WTC11 (cell line): ENCODE measurements at regions not wholly inside any gene's neighbourhood (a gene's known extent, or its start where the extent isn't known, plus 50 kb on each side); places are given as distances from the start of the nearest gene placed in this dataset.

Experiments
- ATAC-seq: fragments of 200-7000 bp; cut with Tn5 transposase; 2 replicates; pipeline ENCODE4 v1.10.0; 2021; ENCODE audit warnings: mild to moderate bottlenecking, moderate library complexity
- CTCF ChIA-PET: fragments of 300-600 bp; sonication (Branson Sonifier 250); formaldehyde crosslinking; loops from one replicate; lab custom pipeline; 2021; ENCODE audit warnings: antibody characterized with exemption; lab: Charles Lee
- POLR2A ChIA-PET: fragments of 350-600 bp; sonication (Branson Sonifier 250); formaldehyde crosslinking; loops from one replicate; lab custom pipeline; 2021; ENCODE audit warnings: antibody characterized with exemption; lab: Charles Lee
- DNase-seq: peaks from one replicate; pipeline ENCODE4 v3.0.0; 2021; ENCODE audit warnings: low spot score
- H3K27ac Mint-ChIP-seq: 2 replicates; pipeline ENCODE4 v1.8.0; 2021; ENCODE audit warnings: mixed read lengths
- H3K27me3 Mint-ChIP-seq: 2 replicates; pipeline ENCODE4 v1.8.0; 2021; ENCODE audit warnings: low read depth, mild to moderate bottlenecking, moderate library complexity, mixed read lengths
- H3K36me3 Mint-ChIP-seq: 2 replicates; pipeline ENCODE4 v1.8.0; 2021; ENCODE audit warnings: mixed read lengths
- H3K4me1 Mint-ChIP-seq: 2 replicates; pipeline ENCODE4 v1.8.0; 2022; ENCODE audit warnings: mixed read lengths
- H3K4me3 Mint-ChIP-seq: 2 replicates; pipeline ENCODE4 v1.8.0; 2021; ENCODE audit warnings: mild to moderate bottlenecking, moderate library complexity, mixed read lengths
- H3K9me3 Mint-ChIP-seq: 2 replicates; pipeline ENCODE4 v1.8.0; 2021; ENCODE audit warnings: mixed read lengths
- ATF1 ChIP-seq: sonication (generic); formaldehyde crosslinking; IDR thresholded peaks from 2 replicates; pipeline ENCODE4 v1.8.1; 2023; ENCODE audit warnings: mild to moderate bottlenecking, moderate library complexity, missing genetic modification reagents
- CBFB ChIP-seq: sonication (generic); formaldehyde crosslinking; IDR thresholded peaks from 2 replicates; pipeline ENCODE4 v1.8.1; 2022; ENCODE audit warnings: mild to moderate bottlenecking, low read depth, missing genetic modification reagents
- E2F1 ChIP-seq: sonication (generic); formaldehyde crosslinking; IDR thresholded peaks from 2 replicates; pipeline ENCODE4 v1.8.0; 2022; ENCODE audit warnings: mild to moderate bottlenecking, missing genetic modification reagents
- EMX1 ChIP-seq: fragments of 250-450 bp; sonication (Bioruptor Pico); IDR thresholded peaks from 2 replicates; pipeline ENCODE4 v1.8.0; 2021; ENCODE audit warnings: mild to moderate bottlenecking
- FOXK1 ChIP-seq: sonication (generic); formaldehyde crosslinking; IDR thresholded peaks from 2 replicates; pipeline ENCODE4 v1.8.0; 2022; ENCODE audit warnings: mild to moderate bottlenecking, moderate library complexity, missing genetic modification reagents
- GABPB1 ChIP-seq: sonication (generic); formaldehyde crosslinking; IDR thresholded peaks from 2 replicates; pipeline ENCODE4 v1.8.1; 2023; ENCODE audit warnings: mild to moderate bottlenecking, missing genetic modification reagents
- HMGA2 ChIP-seq: fragments of 250-450 bp; sonication (Bioruptor Pico); IDR thresholded peaks from 2 replicates; pipeline ENCODE4 v1.4.0; 2021; ENCODE audit warnings: mild to moderate bottlenecking, moderate library complexity
- JAZF1 ChIP-seq: fragments of 250-450 bp; sonication (Bioruptor Pico); IDR thresholded peaks from 2 replicates; pipeline ENCODE4 v1.9.0; 2021; ENCODE audit warnings: moderate library complexity, mild to moderate bottlenecking, inconsistent platforms
- MAX ChIP-seq: sonication (generic); formaldehyde crosslinking; IDR thresholded peaks from 2 replicates; pipeline ENCODE4 v1.8.0; 2022; ENCODE audit warnings: mild to moderate bottlenecking, missing genetic modification reagents
- MYBL2 ChIP-seq: sonication (generic); formaldehyde crosslinking; IDR thresholded peaks from 2 replicates; pipeline ENCODE4 v1.8.1; 2023; ENCODE audit warnings: mild to moderate bottlenecking, moderate library complexity, missing genetic modification reagents
- NR1H2 ChIP-seq: sonication (generic); formaldehyde crosslinking; IDR thresholded peaks from 2 replicates; pipeline ENCODE4 v1.9.0; 2021; ENCODE audit warnings: mild to moderate bottlenecking, moderate library complexity, missing genetic modification reagents
- OVOL2 ChIP-seq: fragments of 250-450 bp; sonication (Bioruptor Pico); IDR thresholded peaks from 2 replicates; pipeline ENCODE4 v1.9.0; 2021; ENCODE audit warnings: mild to moderate bottlenecking, borderline replicate concordance
- SMAD3 ChIP-seq: sonication (generic); formaldehyde crosslinking; IDR thresholded peaks from 2 replicates; pipeline ENCODE4 v1.8.0; 2022; ENCODE audit warnings: missing genetic modification reagents, mild to moderate bottlenecking, borderline replicate concordance
- ZNF671 ChIP-seq: fragments of 250-450 bp; sonication (Bioruptor Pico); IDR thresholded peaks from 2 replicates; pipeline ENCODE4 v1.8.0; 2021; ENCODE audit warnings: mild to moderate bottlenecking
- TF ChIP-seq, protein P1 (sequence below): sonication (generic); formaldehyde crosslinking; IDR thresholded peaks from 2 replicates; pipeline ENCODE4 v1.8.1; 2023; ENCODE audit warnings: mild to moderate bottlenecking, moderate library complexity, missing genetic modification reagents
- TF ChIP-seq, protein P2 (sequence below): sonication (generic); formaldehyde crosslinking; IDR thresholded peaks from 2 replicates; pipeline ENCODE4 v1.8.0; 2022; ENCODE audit warnings: missing genetic modification reagents
- TF ChIP-seq, protein P3 (sequence below): sonication (generic); formaldehyde crosslinking; conservative IDR thresholded peaks from 2 replicates; pipeline ENCODE4 v1.8.1; 2022; ENCODE audit warnings: mild to moderate bottlenecking, missing genetic modification reagents

DNA sequence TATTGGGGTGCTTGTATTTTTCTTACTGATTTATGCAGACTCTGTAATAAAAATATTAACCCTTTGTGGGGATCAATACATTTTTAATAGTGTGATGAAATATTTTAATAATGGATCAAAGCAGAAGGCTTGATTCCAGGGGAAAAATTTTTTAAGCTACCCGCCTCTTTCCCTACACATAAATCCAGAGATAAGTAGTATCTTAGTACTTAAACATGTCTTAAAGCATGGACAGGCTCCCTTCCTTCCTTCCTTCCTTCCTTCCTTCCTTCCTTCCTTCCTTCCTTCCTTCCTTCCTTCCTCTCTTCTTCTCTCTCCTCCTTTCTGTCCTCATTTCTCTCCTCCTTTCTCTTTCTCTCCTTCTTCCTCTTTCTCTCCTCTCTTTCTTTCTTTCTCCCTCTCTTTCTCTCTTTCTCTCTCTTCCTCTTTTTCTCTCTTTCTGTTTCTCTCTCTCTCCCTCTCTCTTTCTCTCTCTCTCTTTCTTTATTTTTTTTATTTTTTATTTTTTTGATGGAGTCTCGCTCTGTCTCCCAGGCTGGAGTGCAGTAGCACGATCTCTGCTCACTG is 78.0 kb upstream of the SPRY4 start (continued):
- TF ChIP-seq, protein P1, sequence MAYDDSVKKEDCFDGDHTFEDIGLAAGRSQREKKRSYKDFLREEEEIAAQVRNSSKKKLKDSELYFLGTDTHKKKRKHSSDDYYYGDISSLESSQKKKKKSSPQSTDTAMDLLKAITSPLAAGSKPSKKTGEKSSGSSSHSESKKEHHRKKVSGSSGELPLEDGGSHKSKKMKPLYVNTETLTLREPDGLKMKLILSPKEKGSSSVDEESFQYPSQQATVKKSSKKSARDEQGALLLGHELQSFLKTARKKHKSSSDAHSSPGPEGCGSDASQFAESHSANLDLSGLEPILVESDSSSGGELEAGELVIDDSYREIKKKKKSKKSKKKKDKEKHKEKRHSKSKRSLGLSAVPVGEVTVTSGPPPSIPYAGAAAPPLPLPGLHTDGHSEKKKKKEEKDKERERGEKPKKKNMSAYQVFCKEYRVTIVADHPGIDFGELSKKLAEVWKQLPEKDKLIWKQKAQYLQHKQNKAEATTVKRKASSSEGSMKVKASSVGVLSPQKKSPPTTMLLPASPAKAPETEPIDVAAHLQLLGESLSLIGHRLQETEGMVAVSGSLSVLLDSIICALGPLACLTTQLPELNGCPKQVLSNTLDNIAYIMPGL: no peak
- TF ChIP-seq E2F1 (no peak), GABPB1 (CRISPR knock-in tag) (no peak), HMGA2 (CRISPR knock-in tag) (no peak), JAZF1 (CRISPR knock-in tag) (no peak), EMX1 (CRISPR knock-in tag) (no peak)
- TF ChIP-seq, protein P2, sequence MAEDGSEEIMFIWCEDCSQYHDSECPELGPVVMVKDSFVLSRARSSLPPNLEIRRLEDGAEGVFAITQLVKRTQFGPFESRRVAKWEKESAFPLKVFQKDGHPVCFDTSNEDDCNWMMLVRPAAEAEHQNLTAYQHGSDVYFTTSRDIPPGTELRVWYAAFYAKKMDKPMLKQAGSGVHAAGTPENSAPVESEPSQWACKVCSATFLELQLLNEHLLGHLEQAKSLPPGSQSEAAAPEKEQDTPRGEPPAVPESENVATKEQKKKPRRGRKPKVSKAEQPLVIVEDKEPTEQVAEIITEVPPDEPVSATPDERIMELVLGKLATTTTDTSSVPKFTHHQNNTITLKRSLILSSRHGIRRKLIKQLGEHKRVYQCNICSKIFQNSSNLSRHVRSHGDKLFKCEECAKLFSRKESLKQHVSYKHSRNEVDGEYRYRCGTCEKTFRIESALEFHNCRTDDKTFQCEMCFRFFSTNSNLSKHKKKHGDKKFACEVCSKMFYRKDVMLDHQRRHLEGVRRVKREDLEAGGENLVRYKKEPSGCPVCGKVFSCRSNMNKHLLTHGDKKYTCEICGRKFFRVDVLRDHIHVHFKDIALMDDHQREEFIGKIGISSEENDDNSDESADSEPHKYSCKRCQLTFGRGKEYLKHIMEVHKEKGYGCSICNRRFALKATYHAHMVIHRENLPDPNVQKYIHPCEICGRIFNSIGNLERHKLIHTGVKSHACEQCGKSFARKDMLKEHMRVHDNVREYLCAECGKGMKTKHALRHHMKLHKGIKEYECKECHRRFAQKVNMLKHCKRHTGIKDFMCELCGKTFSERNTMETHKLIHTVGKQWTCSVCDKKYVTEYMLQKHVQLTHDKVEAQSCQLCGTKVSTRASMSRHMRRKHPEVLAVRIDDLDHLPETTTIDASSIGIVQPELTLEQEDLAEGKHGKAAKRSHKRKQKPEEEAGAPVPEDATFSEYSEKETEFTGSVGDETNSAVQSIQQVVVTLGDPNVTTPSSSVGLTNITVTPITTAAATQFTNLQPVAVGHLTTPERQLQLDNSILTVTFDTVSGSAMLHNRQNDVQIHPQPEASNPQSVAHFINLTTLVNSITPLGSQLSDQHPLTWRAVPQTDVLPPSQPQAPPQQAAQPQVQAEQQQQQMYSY (CRISPR knock-in tag): no peak

DNA sequence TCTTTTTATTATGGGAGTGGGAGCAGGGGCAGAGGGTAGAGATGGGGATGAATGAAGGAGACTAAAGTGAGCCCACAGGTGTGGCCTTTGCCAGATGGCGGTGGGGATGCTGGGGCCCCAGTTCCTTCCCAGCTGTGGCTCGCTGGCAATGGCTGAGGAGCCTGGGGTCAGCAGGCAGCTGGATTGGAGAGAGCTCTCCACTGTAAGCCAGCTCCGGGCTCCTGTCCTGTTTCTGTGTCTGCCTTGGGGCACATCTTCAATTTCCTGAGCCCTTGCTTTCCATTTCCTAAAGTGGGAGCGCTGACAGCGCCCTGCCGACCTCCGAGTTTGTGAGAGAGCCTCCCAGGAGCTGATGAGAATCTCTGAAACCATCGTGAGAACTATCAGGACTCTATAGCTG is 75.6 kb upstream of the SPRY4 start:
- H3K27ac Mint-ChIP-seq: no peak overlapping the region
- peaks cover 3% of the 10 kb centered on the region for H3K27me3 Mint-ChIP-seq
- peaks cover 23% of the 10 kb centered on the region for H3K9me3 Mint-ChIP-seq
- ChIA-PET POLR2A (interaction anchor here (0.7 kb wide), 1 partner anchor 84 kb away, joined by 3 read pairs; no protein-coding TSS in a partner anchor), CTCF (interaction anchor here (0.6 to 2.6 kb wide), 3 partner anchors 9 to 187 kb away, joined by 3 to 7 read pairs (median 3); no protein-coding TSS in a partner anchor)
- no peak overlapping the region for H3K4me3 Mint-ChIP-seq
- ATAC-seq (no peak), DNase-seq (no peak)
- H3K36me3 Mint-ChIP-seq: peaks cover 24% of the 10 kb centered on the region
- no peak for TF ChIP-seq MAX
- TF ChIP-seq, protein P3, sequence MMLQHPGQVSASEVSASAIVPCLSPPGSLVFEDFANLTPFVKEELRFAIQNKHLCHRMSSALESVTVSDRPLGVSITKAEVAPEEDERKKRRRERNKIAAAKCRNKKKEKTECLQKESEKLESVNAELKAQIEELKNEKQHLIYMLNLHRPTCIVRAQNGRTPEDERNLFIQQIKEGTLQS (CRISPR knock-in tag): no peak
- TF ChIP-seq NR1H2 (CRISPR knock-in tag): no peak
- TF ChIP-seq ATF1 (CRISPR knock-in tag): no peak
- TF ChIP-seq FOXK1 (CRISPR knock-in tag): no peak
- no peak for TF ChIP-seq CBFB
- TF ChIP-seq OVOL2 (CRISPR knock-in tag): no peak
- TF ChIP-seq ZNF671 (CRISPR knock-in tag): no peak
- peaks cover 41% of the 10 kb centered on the region for H3K4me1 Mint-ChIP-seq

GRCh38 chr5:142399891-142400290 is 75.1 kb upstream of the SPRY4 start:
- H3K27ac Mint-ChIP-seq: 0 out of 2 replicates have a peak overlapping the region, but pooled peaks have one; percentile 21
- H3K36me3 Mint-ChIP-seq: peaks cover 29% of the 10 kb centered on the region
- TF ChIP-seq SMAD3: no peak
- TF ChIP-seq, protein P3 (CRISPR knock-in tag): no peak
- TF ChIP-seq MYBL2 (CRISPR knock-in tag): no peak
- ATAC-seq: no peak
- CTCF ChIA-PET: interaction anchor here (0.6 to 2.6 kb wide), 3 partner anchors 9 to 187 kb away, joined by 3 to 7 read pairs (median 3); no protein-coding TSS in a partner anchor
- DNase-seq: no peak
- peaks cover 27% of the 10 kb centered on the region for H3K9me3 Mint-ChIP-seq
- H3K4me1 Mint-ChIP-seq: peaks cover 38% of the 10 kb centered on the region
- POLR2A ChIA-PET: interaction anchor here (0.6 to 1.0 kb wide), 2 partner anchors 13 to 20 kb away, joined by 4 to 6 read pairs; no protein-coding TSS in a partner anchor
- H3K27me3 Mint-ChIP-seq: peaks cover 6% of the 10 kb centered on the region
- H3K4me3 Mint-ChIP-seq: no peak overlapping the region
